GM06990 (cell line): ENCODE measurements at regions not wholly inside any gene's neighbourhood (a gene's known extent, or its start where the extent isn't known, plus 50 kb on each side); places are given as distances from the start of the nearest gene placed in this dataset.

ENCODE experiments used
- DNase-seq: peaks from one replicate; pipeline ENCODE4 v3.0.0-alpha.2; 2011; ENCODE audit not compliant: insufficient read length; ENCODE audit errors: extremely low read depth
- H3K27me3 ChIP-seq: replicated peaks from 2 replicates; pipeline ENCODE4 v1.6.0; 2011; ENCODE audit warnings: low read length; ENCODE audit not compliant: control insufficient read depth, insufficient read depth
- H3K36me3 ChIP-seq: 2 replicates; pipeline ENCODE4 v1.5.1; 2011; ENCODE audit warnings: low read length; ENCODE audit not compliant: control insufficient read depth, insufficient read depth
- H3K4me3 ChIP-seq: replicated peaks from 2 replicates; pipeline ENCODE4 v1.5.1; 2011; ENCODE audit warnings: low read depth, mild to moderate bottlenecking, control low read depth, low read length
- CTCF ChIP-seq: IDR thresholded peaks from 2 replicates; pipeline ENCODE4 v1.5.1; 2011; ENCODE audit warnings: low read length, control low read depth, mild to moderate bottlenecking, inconsistent platforms; ENCODE audit not compliant: insufficient read depth, poor library complexity, severe bottlenecking

DNA sequence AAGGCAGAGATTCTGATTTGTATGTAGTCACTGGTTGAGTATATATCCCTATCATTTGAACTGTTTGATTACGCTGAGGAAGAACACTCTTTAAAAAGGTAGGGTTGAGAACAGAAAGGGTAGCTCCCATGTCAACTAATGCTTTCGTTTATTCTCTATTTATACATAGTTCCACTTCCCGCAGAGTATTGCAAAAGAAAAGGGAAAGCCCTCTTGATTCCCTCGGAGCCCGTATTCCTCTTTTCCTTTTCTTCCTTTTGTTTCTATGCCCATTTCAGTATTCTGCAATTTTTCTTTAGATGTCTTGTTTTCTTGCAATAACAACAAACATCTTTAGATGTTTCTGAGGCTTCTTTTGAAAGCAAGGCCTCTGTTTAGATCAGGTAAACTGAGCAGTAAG, 78.2 kb downstream of the DNTTIP2 start:
- no peak for DNase-seq
- H3K36me3 ChIP-seq: no peaks in the 10 kb centered on the region
- no peak for TF ChIP-seq CTCF
- H3K4me3 ChIP-seq: no peak overlapping the region
- no peaks in the 10 kb centered on the region for H3K27me3 ChIP-seq

- no peaks in the 10 kb centered on the region for H3K27me3 ChIP-seq
Measured at GRCh38 chr1:93798291-93798690, 80.7 kb downstream of the DNTTIP2 start.

GRCh38 chr1:93784538-93784937, 94.5 kb downstream of the DNTTIP2 start:
- H3K27me3 ChIP-seq: peaks cover 2% of the 10 kb centered on the region; the same call in 1 of the 2 replicates
- no peak for DNase-seq
- TF ChIP-seq CTCF: no peak

More at GRCh38 chr1:93798291-93798690, 80.7 kb downstream of the DNTTIP2 start:
- Histone ChIP-seq H3K4me3 (no peak overlapping the region), H3K36me3 (no peaks in the 10 kb centered on the region)
- no peak for DNase-seq
- TF ChIP-seq CTCF: no peak

GRCh38 chr1:93783876-93784275, 95.1 kb downstream of the DNTTIP2 start:
- no peak overlapping the region for H3K4me3 ChIP-seq
- H3K27me3 ChIP-seq: peaks cover 2% of the 10 kb centered on the region; the same call in 1 of the 2 replicates
- TF ChIP-seq CTCF: no peak
- no peak for DNase-seq
- H3K36me3 ChIP-seq: no peaks in the 10 kb centered on the region

More at GRCh38 chr1:93784538-93784937, 94.5 kb downstream of the DNTTIP2 start:
- H3K36me3 ChIP-seq: no peaks in the 10 kb centered on the region
- H3K4me3 ChIP-seq: no peak overlapping the region

- DNase-seq: no peak
- TF ChIP-seq CTCF: no peak
- H3K27me3 ChIP-seq: peaks cover 4% of the 10 kb centered on the region
- H3K36me3 ChIP-seq: no peaks in the 10 kb centered on the region
- H3K4me3 ChIP-seq: no peak overlapping the region
Measured at GRCh38 chr1:93779540-93780165, 98.0 kb upstream of the BCAR3 start.

- no peak for DNase-seq
- H3K36me3 ChIP-seq: no peaks in the 10 kb centered on the region
- H3K4me3 ChIP-seq: no peak overlapping the region
- peaks cover 4% of the 10 kb centered on the region for H3K27me3 ChIP-seq
- no peak for TF ChIP-seq CTCF
Measured at GRCh38 chr1:93778457-93778856, 96.8 kb upstream of the BCAR3 start.
